Urinary bladder (tissue), 3 donors: ENCODE measurements at regions not wholly inside any gene's neighbourhood (a gene's known extent, or its start where the extent isn't known, plus 50 kb on each side); places are given as distances from the start of the nearest gene placed in this dataset.

Experiments
- DNase-seq: peaks from one replicate; pipeline ENCODE4 v3.0.0-alpha.2; 2015; ENCODE audit errors: extremely low spot score
- H3K27ac ChIP-seq: one replicate; pipeline ENCODE4 v1.5.1; 2013; ENCODE audit warnings: low read depth, mild to moderate bottlenecking, moderate library complexity
- H3K36me3 ChIP-seq: one replicate; pipeline ENCODE4 v1.6.1; 2013; ENCODE audit warnings: mild to moderate bottlenecking, moderate library complexity; ENCODE audit not compliant: insufficient read depth
- H3K4me1 ChIP-seq: one replicate; pipeline ENCODE4 v1.6.1; 2013; ENCODE audit warnings: mild to moderate bottlenecking, moderate library complexity; ENCODE audit not compliant: insufficient read depth
- H3K4me3 ChIP-seq: one replicate; pipeline ENCODE4 v1.5.1; 2013; ENCODE audit warnings: low read depth, low read length
- WGBS: extraction: QIAGEN DNeasy Blood & Tissue Kit; methylation state at CpG from one replicate; pipeline ENCODE4 v1.1.7; 2013; 5-methylcytosine and 5-hydroxymethylcytosine counted together
- donor health status: healthy with polysubstance abuse.
- donor health status: healthy.

GRCh38 chr1:14452551-14452950, 145.9 kb upstream of the KAZN start:
- Histone ChIP-seq H3K4me1 (no peaks in the 10 kb centered on the region), H3K4me3 (no peak overlapping the region), H3K27ac (no peak overlapping the region), H3K36me3 (no peaks in the 10 kb centered on the region)
- 93% methylated on average over 4 of the region's 4 CpGs for WGBS
- DNase-seq = no peak

GRCh38 chr1:14460173-14460572, 138.3 kb upstream of the KAZN start:
- no peaks in the 10 kb centered on the region for H3K36me3 ChIP-seq
- H3K4me3 ChIP-seq = no peak overlapping the region
- 92% methylated on average over 3 of the region's 3 CpGs for WGBS
- H3K27ac ChIP-seq = no peak overlapping the region
- no peak for DNase-seq
- H3K4me1 ChIP-seq = no peaks in the 10 kb centered on the region

DNA sequence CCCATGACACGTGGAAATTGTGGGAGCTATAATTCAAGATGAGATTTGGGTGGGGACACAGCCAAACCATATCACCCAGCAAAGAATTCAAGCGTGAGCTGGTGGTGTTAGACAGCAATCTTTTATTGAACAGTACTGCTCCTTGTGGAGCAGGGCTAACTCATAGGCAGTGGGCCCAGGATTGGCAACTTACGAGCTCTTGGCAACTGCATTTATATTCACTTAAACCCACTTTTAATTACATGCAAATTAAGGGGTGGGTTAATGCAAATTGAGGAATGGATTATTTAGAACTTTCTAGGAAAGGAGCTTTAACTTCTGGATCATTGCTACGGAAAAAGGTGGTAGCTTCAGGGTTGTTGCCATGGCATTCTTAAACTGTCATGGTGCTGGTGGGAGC, 135.6 kb upstream of the KAZN start:
- WGBS = 97% methylated on average over 4 of the region's 4 CpGs
- no peak overlapping the region for H3K27ac ChIP-seq
- H3K36me3 ChIP-seq = no peaks in the 10 kb centered on the region
- H3K4me1 ChIP-seq = no peaks in the 10 kb centered on the region
- no peak overlapping the region for H3K4me3 ChIP-seq
- DNase-seq = no peak

- Histone ChIP-seq H3K27ac (no peak overlapping the region), H3K36me3 (no peaks in the 10 kb centered on the region), H3K4me1 (no peaks in the 10 kb centered on the region), H3K4me3 (no peak overlapping the region)
- peak; percentile 36 for DNase-seq
- 80% methylated on average over 4 of the region's 4 CpGs for WGBS
Observed at GRCh38 chr1:14466006-14466405, 132.5 kb upstream of the KAZN start.

GRCh38 chr1:14467112-14467511, 131.4 kb upstream of the KAZN start:
- no peak for DNase-seq
- Histone ChIP-seq H3K4me1 (no peaks in the 10 kb centered on the region), H3K4me3 (no peak overlapping the region), H3K27ac (no peak overlapping the region), H3K36me3 (no peaks in the 10 kb centered on the region)
- WGBS = 89% methylated on average over 1 of the region's 1 CpG

GRCh38 chr1:14468751-14469150, 129.7 kb upstream of the KAZN start:
- no peak for DNase-seq
- no peak overlapping the region for H3K4me3 ChIP-seq
- no peak overlapping the region for H3K27ac ChIP-seq
- H3K4me1 ChIP-seq = no peaks in the 10 kb centered on the region
- H3K36me3 ChIP-seq = no peaks in the 10 kb centered on the region
- 94% methylated on average over 7 of the region's 7 CpGs for WGBS

GRCh38 chr1:14470802-14471201, 127.7 kb upstream of the KAZN start:
- no peak overlapping the region for H3K4me3 ChIP-seq
- DNase-seq = no peak
- no peaks in the 10 kb centered on the region for H3K4me1 ChIP-seq
- 95% methylated on average over 4 of the region's 4 CpGs for WGBS
- no peaks in the 10 kb centered on the region for H3K36me3 ChIP-seq
- H3K27ac ChIP-seq = no peak overlapping the region

DNA sequence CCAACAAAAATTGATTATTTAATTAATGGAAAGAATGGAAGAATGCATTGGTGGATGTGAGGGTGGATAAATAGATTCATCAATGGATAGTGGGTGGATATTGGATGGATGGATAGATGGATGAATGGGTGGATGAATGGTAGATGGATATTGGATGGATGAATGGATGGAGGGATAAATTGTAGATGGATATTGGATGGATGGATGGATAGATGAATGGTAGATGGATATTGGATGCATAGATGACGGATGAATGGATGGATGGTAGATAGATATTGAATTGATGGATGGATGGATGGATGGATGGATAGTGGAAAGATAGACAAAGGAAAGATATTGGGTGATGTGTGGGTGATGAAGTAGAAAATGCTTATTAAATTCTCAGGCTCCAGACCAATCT, 123.6 kb upstream of the KAZN start:
- Histone ChIP-seq H3K4me1 (no peaks in the 10 kb centered on the region), H3K4me3 (no peak overlapping the region), H3K27ac (no peak overlapping the region), H3K36me3 (no peaks in the 10 kb centered on the region)
- DNase-seq = no peak
- WGBS = 95% methylated on average over 1 of the region's 1 CpG

DNA sequence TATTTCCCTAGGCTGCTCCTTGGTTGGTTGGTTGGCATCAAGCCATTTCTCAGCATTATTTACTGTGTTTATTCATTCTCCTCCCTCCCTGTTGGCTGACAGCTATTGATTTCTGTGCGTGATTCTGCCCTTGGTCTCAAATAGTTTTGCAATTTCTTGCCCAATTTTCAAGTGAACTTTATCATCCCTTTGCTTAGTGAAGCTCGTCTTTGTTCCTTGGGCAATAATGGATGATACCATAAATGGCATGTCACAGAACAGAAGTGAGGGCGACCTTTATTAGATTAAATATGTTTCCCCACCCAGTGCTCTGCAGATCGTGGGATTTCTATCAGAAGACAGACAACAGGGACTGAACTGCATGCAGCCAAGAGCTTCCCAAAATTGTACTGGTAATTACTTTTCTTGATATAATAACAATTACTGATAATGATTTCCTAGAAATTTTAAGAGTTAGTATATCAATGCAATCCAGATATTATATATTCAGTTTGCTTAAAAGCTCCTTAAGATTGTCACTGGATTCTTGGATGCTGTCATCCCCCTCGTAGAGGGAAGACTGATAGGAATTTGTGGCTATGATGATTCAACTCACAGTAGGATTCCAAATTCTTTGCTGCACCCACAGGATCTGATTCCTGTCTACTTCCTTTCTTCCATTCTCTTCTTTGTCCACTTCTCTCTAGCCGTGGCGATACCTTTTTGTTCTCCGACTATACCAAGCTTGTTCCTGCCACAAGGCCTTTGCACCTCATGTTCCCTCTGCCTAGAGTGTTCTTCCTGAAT, 122.1 kb upstream of the KAZN start:
- WGBS = 79% methylated on average over 8 of the region's 8 CpGs
- Histone ChIP-seq H3K27ac (no peak overlapping the region), H3K36me3 (no peaks in the 10 kb centered on the region), H3K4me3 (no peak overlapping the region), H3K4me1 (no peaks in the 10 kb centered on the region)
- no peak for DNase-seq

DNA sequence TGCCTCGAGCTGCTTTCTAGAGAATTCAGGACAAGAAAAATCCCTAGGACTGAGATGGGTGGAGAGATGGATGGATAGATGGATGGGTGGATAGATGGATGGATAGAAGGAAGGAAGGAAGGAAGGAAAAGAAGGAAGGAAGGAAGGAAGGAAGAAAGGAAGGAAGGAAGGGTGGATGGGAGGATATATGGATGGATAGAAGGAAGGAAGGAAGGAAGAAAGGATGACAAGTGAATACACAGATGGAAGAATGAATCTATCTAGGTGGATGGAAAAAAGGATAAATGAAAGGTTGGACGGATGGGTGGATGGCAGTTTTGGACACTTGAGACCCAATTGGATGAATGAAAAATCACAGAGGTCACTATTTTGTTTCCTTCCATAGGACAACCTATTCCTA, 120.4 kb upstream of the KAZN start:
- H3K27ac ChIP-seq = no peak overlapping the region
- no peaks in the 10 kb centered on the region for H3K4me1 ChIP-seq
- WGBS = 85% methylated on average over 2 of the region's 2 CpGs
- no peaks in the 10 kb centered on the region for H3K36me3 ChIP-seq
- H3K4me3 ChIP-seq = no peak overlapping the region
- DNase-seq = no peak

DNA sequence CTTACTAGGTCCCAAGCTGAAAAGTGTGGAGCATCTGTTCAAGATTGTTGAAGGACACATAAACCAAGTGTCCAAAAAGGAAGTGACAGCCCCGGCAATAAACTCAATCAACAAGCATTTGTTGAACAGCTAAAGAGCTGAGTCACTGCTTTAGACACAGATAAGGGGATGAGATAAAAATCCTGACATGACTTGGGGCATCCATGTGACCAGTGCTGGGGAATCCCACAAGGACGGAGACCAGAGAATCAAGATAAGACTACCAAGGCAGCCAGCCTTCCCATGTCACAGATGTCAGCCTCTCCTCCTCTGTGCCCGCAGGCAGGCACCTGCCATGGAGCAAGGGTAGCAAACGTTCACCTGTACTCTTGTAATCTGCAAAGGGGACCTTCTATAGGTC, 118.6 kb upstream of the KAZN start:
- Histone ChIP-seq H3K27ac (no peak overlapping the region), H3K4me3 (no peak overlapping the region), H3K36me3 (no peaks in the 10 kb centered on the region), H3K4me1 (no peaks in the 10 kb centered on the region)
- WGBS = 59% methylated on average over 4 of the region's 4 CpGs
- DNase-seq = no peak

- Histone ChIP-seq H3K27ac (no peak overlapping the region), H3K4me3 (no peak overlapping the region), H3K4me1 (no peaks in the 10 kb centered on the region), H3K36me3 (no peaks in the 10 kb centered on the region)
- 77% methylated on average over 7 of the region's 7 CpGs for WGBS
- DNase-seq = no peak
Observed at GRCh38 chr1:14482784-14483450, 115.6 kb upstream of the KAZN start.

GRCh38 chr1:14485285-14485684, 113.2 kb upstream of the KAZN start:
- H3K4me1 ChIP-seq = no peaks in the 10 kb centered on the region
- H3K4me3 ChIP-seq = no peak overlapping the region

GRCh38 chr1:14486401-14487201, 111.9 kb upstream of the KAZN start:
- no peak overlapping the region for H3K27ac ChIP-seq
- no peaks in the 10 kb centered on the region for H3K4me1 ChIP-seq
- no peak overlapping the region for H3K4me3 ChIP-seq
- WGBS = 29% methylated on average over 8 of the region's 8 CpGs
- DNase-seq = no peak
- no peaks in the 10 kb centered on the region for H3K36me3 ChIP-seq

More at GRCh38 chr1:14485285-14485684, 113.2 kb upstream of the KAZN start:
- DNase-seq = no peak
- H3K27ac ChIP-seq = no peak overlapping the region
- 98% methylated on average over 5 of the region's 5 CpGs for WGBS
- no peaks in the 10 kb centered on the region for H3K36me3 ChIP-seq
